GM23248 (cell line): ENCODE measurements at regions not wholly inside any gene's neighbourhood (a gene's known extent, or its start where the extent isn't known, plus 50 kb on each side); places are given as distances from the start of the nearest gene placed in this dataset.

ENCODE experiments used
- DNase-seq: peaks from one replicate; pipeline ENCODE4 v3.0.0-alpha.2; 2015
- H2AFZ ChIP-seq: fragments of 200-600 bp; sonication (generic); 2 replicates; pipeline ENCODE4 v1.6.1; 2016; ENCODE audit warnings: antibody characterized with exemption
- H3F3A ChIP-seq: fragments of 200-600 bp; sonication (generic); 2 replicates; pipeline ENCODE4 v1.6.1; 2016; ENCODE audit warnings: mild to moderate bottlenecking, antibody characterized with exemption, mixed run types; ENCODE audit not compliant: insufficient read depth
- H3K27ac ChIP-seq: fragments of 200-600 bp; sonication (generic); 2 replicates; pipeline ENCODE4 v1.5.1; 2016; ENCODE audit warnings: mild to moderate bottlenecking
- H3K27me3 ChIP-seq: fragments of 200-600 bp; sonication (generic); replicated peaks from 2 replicates; pipeline ENCODE4 v1.6.1; 2016; ENCODE audit warnings: mild to moderate bottlenecking; ENCODE audit not compliant: insufficient read depth
- H3K36me3 ChIP-seq: fragments of 200-600 bp; sonication (generic); 2 replicates; pipeline ENCODE4 v1.6.1; 2016; ENCODE audit warnings: low read depth, mild to moderate bottlenecking
- H3K4me1 ChIP-seq: fragments of 200-600 bp; sonication (generic); 2 replicates; pipeline ENCODE4 v1.6.1; 2016; ENCODE audit warnings: mild to moderate bottlenecking; ENCODE audit not compliant: insufficient read depth
- H3K4me2 ChIP-seq: fragments of 200-600 bp; sonication (generic); one replicate; pipeline ENCODE4 v1.6.1; 2016; ENCODE audit warnings: mild to moderate bottlenecking; ENCODE audit not compliant: unreplicated experiment
- H3K4me3 ChIP-seq: fragments of 200-600 bp; sonication (generic); 2 replicates; pipeline ENCODE4 v1.5.1; 2016; ENCODE audit warnings: mild to moderate bottlenecking
- H3K79me2 ChIP-seq: fragments of 200-600 bp; sonication (generic); 2 replicates; pipeline ENCODE4 v1.6.1; 2016; ENCODE audit warnings: mild to moderate bottlenecking; ENCODE audit not compliant: insufficient read depth
- H3K9ac ChIP-seq: fragments of 200-600 bp; sonication (generic); 2 replicates; pipeline ENCODE4 v1.6.1; 2016; ENCODE audit warnings: mild to moderate bottlenecking
- H3K9me2 ChIP-seq: fragments of 200-600 bp; sonication (generic); 2 replicates; pipeline ENCODE4 v1.6.1; 2016; ENCODE audit warnings: mixed run types, mild to moderate bottlenecking, moderate library complexity; ENCODE audit not compliant: insufficient read depth
- H3K9me3 ChIP-seq: fragments of 200-600 bp; sonication (generic); one replicate; pipeline ENCODE4 v1.6.1; 2017; ENCODE audit warnings: low read depth
- H4K20me1 ChIP-seq: fragments of 200-600 bp; sonication (generic); 2 replicates; pipeline ENCODE4 v1.6.0; 2016; ENCODE audit not compliant: insufficient read depth
- EZH2 ChIP-seq: fragments of 200-600 bp; sonication (generic); IDR thresholded peaks from 2 replicates; pipeline ENCODE4 v1.6.1; 2018; ENCODE audit warnings: antibody characterized with exemption, mild to moderate bottlenecking; ENCODE audit not compliant: insufficient read depth, poor library complexity, severe bottlenecking
- EZH2phosphoT487 ChIP-seq: fragments of 200-600 bp; sonication (generic); IDR thresholded peaks from 2 replicates; pipeline ENCODE4 v1.6.1; 2018; ENCODE audit warnings: antibody characterized with exemption, moderate library complexity, mild to moderate bottlenecking, low read depth; ENCODE audit not compliant: insufficient read depth
- WGBS, 2 experiments: methylation state at CpG; one replicate each; pipeline ENCODE4 v1.1.6; 2015 to 2017; ENCODE audit warnings: low lambda C conversion rate in 2 of 2, low coverage in 1 of 2; ENCODE audit errors: missing lambda C conversion rate in 2 of 2; 5-methylcytosine and 5-hydroxymethylcytosine counted together
- in situ Hi-C: fragments of 300-500 bp; cut with MboI; formaldehyde crosslinking; loops from 2 replicates; pipeline ENCODE4 v1.15.0; 2020

DNA sequence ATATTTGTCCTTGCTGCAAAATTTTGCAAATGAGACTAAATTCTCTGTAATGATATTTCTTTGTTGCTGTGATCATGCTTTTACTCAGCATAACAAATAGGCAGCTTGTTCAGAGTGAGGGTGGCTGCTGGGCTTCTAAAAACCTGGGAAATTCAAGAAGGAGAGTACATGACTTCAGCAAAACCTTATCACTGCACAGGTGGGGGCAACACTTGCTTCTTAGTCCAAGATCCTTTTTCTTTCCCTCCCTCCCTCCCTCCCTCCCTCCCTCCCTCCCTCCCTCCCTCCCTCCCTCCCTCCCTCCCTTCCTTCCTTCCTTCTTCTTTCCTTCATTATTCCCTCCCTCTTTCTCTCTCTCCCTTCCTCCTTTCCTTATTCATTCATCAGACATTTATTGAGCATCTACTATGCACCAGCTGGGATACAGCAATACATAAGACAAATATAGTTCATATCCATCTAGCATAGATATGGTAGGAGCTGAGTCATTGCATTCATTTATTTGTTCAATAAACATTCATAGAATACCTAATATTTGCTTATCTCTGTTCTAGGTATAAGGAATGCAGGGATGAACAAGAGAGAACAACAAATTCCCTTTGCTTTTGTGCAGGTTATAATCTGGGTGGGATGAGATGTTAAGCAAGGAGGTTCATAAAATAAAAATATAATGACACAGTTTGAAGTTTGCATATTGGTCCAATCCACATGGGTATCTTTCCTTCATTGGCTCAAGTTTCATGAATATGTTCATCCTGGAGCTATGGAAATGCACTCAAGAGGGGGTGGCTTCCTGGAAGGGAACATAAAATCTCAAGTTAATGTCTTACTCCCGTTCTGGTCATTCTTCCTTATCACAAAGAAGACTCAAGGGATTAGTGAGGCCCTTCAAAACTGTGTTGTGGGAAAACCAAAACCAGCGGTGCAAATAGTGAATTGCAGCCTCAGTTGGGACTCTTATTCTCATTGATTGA is 210.7 kb downstream of the PDCD6IP start:
- no peak for TF ChIP-seq EZH2phosphoT487
- TF ChIP-seq EZH2: no peak
- no peak for DNase-seq
- H3K27me3 ChIP-seq: no peaks in the 10 kb centered on the region
- H3K4me1 ChIP-seq: peaks cover 89% of the 10 kb centered on the region
- H3K79me2 ChIP-seq: no peaks in the 10 kb centered on the region
- H3K4me2 ChIP-seq: no peak overlapping the region
- H3K36me3 ChIP-seq: no peaks in the 10 kb centered on the region
- no peak overlapping the region for H2AFZ ChIP-seq
- no peaks in the 10 kb centered on the region for H4K20me1 ChIP-seq
- H3K9me3 ChIP-seq: no peaks in the 10 kb centered on the region
- no peak overlapping the region for H3K27ac ChIP-seq
- no peak overlapping the region for H3K9ac ChIP-seq
- in situ Hi-C loops: no loop called here
- peaks cover 64% of the 10 kb centered on the region for H3F3A ChIP-seq
- H3K4me3 ChIP-seq: no peak overlapping the region
- H3K9me2 ChIP-seq: no peaks in the 10 kb centered on the region
- 43 to 44% methylated on average over 2 of the region's 2 CpGs for WGBS, 2 experiments

- peak overlapping the region; percentile 22 for H3K4me3 ChIP-seq
- no peaks in the 10 kb centered on the region for H4K20me1 ChIP-seq
- no peak for TF ChIP-seq EZH2phosphoT487
- in situ Hi-C loops: no loop called here
- DNase-seq: peak; percentile 63
- 35 to 45% methylated on average over 3 of the region's 3 CpGs for WGBS, 2 experiments
- H3K36me3 ChIP-seq: no peaks in the 10 kb centered on the region
- H3K4me2 ChIP-seq: peak overlapping the region; percentile 57
- peak overlapping the region; percentile 25 for H3K9ac ChIP-seq
- no peaks in the 10 kb centered on the region for H3K9me2 ChIP-seq
- no peaks in the 10 kb centered on the region for H3K27me3 ChIP-seq
- no peaks in the 10 kb centered on the region for H3K9me3 ChIP-seq
- H2AFZ ChIP-seq: peak overlapping the region; percentile 18; the same call in 1 of the 2 replicates
- H3K79me2 ChIP-seq: no peaks in the 10 kb centered on the region
- peaks cover 72% of the 10 kb centered on the region for H3K4me1 ChIP-seq
- peaks cover 54% of the 10 kb centered on the region for H3F3A ChIP-seq
- peak overlapping the region; percentile 74 for H3K27ac ChIP-seq
Observed at GRCh38 chr3:34011171-34012101, 213.0 kb downstream of the PDCD6IP start.

DNA sequence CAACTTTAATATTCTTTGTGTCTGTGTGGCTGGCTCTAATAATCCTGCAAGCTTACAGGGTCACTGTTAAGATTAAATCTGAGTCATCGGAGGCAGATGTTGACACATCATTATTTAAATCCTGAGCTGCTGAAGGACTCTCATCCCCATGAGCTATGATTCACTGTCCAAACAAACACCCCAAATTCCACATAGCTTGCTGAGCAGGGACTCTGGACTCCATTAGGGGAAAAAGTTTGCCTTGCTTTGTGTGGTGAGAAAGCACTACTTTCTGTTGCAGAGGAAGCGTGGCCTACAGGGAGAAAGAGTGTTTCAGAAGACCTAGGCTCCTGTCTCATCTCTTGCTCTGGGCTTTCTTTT is 213.7 kb downstream of the PDCD6IP start:
- Histone ChIP-seq H4K20me1 (no peaks in the 10 kb centered on the region), H3K9me2 (no peaks in the 10 kb centered on the region), H3K9ac (0 out of 2 replicates have a peak overlapping the region, but pooled peaks have one; percentile 5), H3K79me2 (no peaks in the 10 kb centered on the region), H3K27ac (peak overlapping the region; percentile 74), H3K9me3 (no peaks in the 10 kb centered on the region), H3K27me3 (no peaks in the 10 kb centered on the region), H3F3A (peaks cover 54% of the 10 kb centered on the region), H2AFZ (no peak overlapping the region), H3K4me3 (peak overlapping the region; percentile 22), H3K4me2 (peak overlapping the region; percentile 57), H3K36me3 (no peaks in the 10 kb centered on the region), H3K4me1 (peaks cover 71% of the 10 kb centered on the region)
- in situ Hi-C loops: no loop called here
- peak; percentile 98 for DNase-seq
- 0 to 2% methylated on average over 2 of the region's 2 CpGs for WGBS, 2 experiments
- no peak for TF ChIP-seq EZH2
- peak; percentile 86 for TF ChIP-seq EZH2phosphoT487

GRCh38 chr3:34013818-34014570 is 215.6 kb downstream of the PDCD6IP start:
- Histone ChIP-seq H3K9me3 (no peaks in the 10 kb centered on the region), H3K9me2 (no peaks in the 10 kb centered on the region), H3K36me3 (no peaks in the 10 kb centered on the region), H3K27ac (no peak overlapping the region), H3K4me3 (no peak overlapping the region), H3K4me2 (no peak overlapping the region), H3K79me2 (no peaks in the 10 kb centered on the region), H3K4me1 (peaks cover 59% of the 10 kb centered on the region), H2AFZ (0 out of 2 replicates have a peak overlapping the region, but pooled peaks have one; percentile 27), H3K27me3 (no peaks in the 10 kb centered on the region), H3K9ac (no peak overlapping the region), H3F3A (peaks cover 45% of the 10 kb centered on the region), H4K20me1 (no peaks in the 10 kb centered on the region)
- TF ChIP-seq EZH2 (no peak), EZH2phosphoT487 (no peak)
- 83 to 91% methylated on average over 6 of the region's 6 CpGs for WGBS, 2 experiments
- DNase-seq: no peak
- in situ Hi-C loops: no loop called here
